K562 (cell line): ENCODE measurements at regions not wholly inside any gene's neighbourhood (a gene's known extent, or its start where the extent isn't known, plus 50 kb on each side); places are given as distances from the start of the nearest gene placed in this dataset.

ENCODE experiments used
- ATAC-seq: fragments of 200-7000 bp; cut with Tn5 transposase; 3 replicates; pipeline ENCODE4 v1.9.1; 2020; ENCODE audit warnings: moderate library complexity
- BruUV-seq: library from RNA; stranded (reverse); fragments of 400-500 nt; replicated peaks from 2 replicates; lab custom pipeline; 2021; lab: Mats Ljungman, UMichigan
- CTCF ChIA-PET: fragments of 300-600 bp; formaldehyde crosslinking; extraction: SDS; loops from one replicate; lab custom pipeline; 2021; ENCODE audit warnings: low intra/inter-chr PET ratio; lab: Yijun Ruan, JAX
- POLR2A ChIA-PET: fragments of 300-600, 350-650 bp; sonication (Branson Sonifier 250); formaldehyde crosslinking; extraction: SDS; loops from one replicate; lab custom pipeline; 2021; ENCODE audit warnings: antibody characterized with exemption, inconsistent platforms; lab: Yijun Ruan, JAX
- DNase-seq, 4 experiments: peaks; one replicate each; pipeline versions ENCODE4 v3.0.0 to v3.0.0-alpha.2; 2011 to 2018; ENCODE audit warnings: low spot score in 3 of 4, mixed read lengths in 3 of 4; ENCODE audit errors: extremely low read depth in 1 of 4
- FAIRE-seq: peaks from 2 replicates; lab custom pipeline; 2011; peaks lifted over from hg19 to GRCh38; lab: Jason Lieb, UNC
- H2AFZ ChIP-seq: 2 replicates; pipeline ENCODE4 v1.6.0; 2011; ENCODE audit warnings: low read depth, low read length, control low read depth, inconsistent platforms
- H3K27ac ChIP-seq: fragments of 200-600 bp; 3 replicates; pipeline ENCODE4 v1.8.0; 2011; ENCODE audit warnings: low read depth, mild to moderate bottlenecking, control low read depth, inconsistent platforms, low read length, moderate library complexity, mixed read lengths; ENCODE audit errors: extremely low read depth
- H3K27me3 ChIP-seq, 2 experiments: fragments of 300-600 bp in 1 of 2; 2 replicates in 1 of 2; 3 replicates in 1 of 2; pipeline versions ENCODE4 v1.6.0 to v1.8.0; 2011; ENCODE audit warnings: inconsistent platforms in 2 of 2, low read length in 2 of 2, mild to moderate bottlenecking in 1 of 2, mixed read lengths in 1 of 2, moderate library complexity in 1 of 2; ENCODE audit not compliant: control insufficient read depth in 2 of 2, insufficient read depth in 2 of 2
- H3K36me3 ChIP-seq: fragments of 300-600 bp; 3 replicates; pipeline ENCODE4 v1.8.0; 2011; ENCODE audit warnings: mild to moderate bottlenecking, low read length, inconsistent platforms; ENCODE audit not compliant: control insufficient read depth, insufficient read depth
- H3K4me1 ChIP-seq, 2 experiments: fragments of 200-600 bp in 1 of 2; replicated peaks in 1 of 2; 2 replicates in 1 of 2; 3 replicates in 1 of 2; pipeline versions ENCODE4 v1.5.1 to v1.8.0; 2011; ENCODE audit warnings: inconsistent platforms in 2 of 2, low read length in 2 of 2, mild to moderate bottlenecking in 1 of 2, mixed read lengths in 1 of 2, moderate library complexity in 1 of 2; ENCODE audit not compliant: control insufficient read depth in 2 of 2, insufficient read depth in 2 of 2
- H3K4me2 ChIP-seq: 2 replicates; pipeline ENCODE4 v1.6.1; 2011; ENCODE audit warnings: low read length, control low read depth, inconsistent platforms, mixed read lengths; ENCODE audit not compliant: insufficient read depth
- H3K4me3 ChIP-seq: fragments of 200-600 bp; sonication (generic), shearing (Covaris generic); 2 replicates; pipeline ENCODE4 v1.5.1; 2016; ENCODE audit warnings: control low read depth, inconsistent platforms
- H3K79me2 ChIP-seq: fragments of 200-600 bp; 3 replicates; pipeline ENCODE4 v1.8.0; 2011; ENCODE audit warnings: low read length, inconsistent platforms; ENCODE audit not compliant: control insufficient read depth, insufficient read depth
- H3K9ac ChIP-seq, 2 experiments: 2 replicates each; pipeline versions ENCODE4 v1.6.0 to v1.6.1; 2011; ENCODE audit warnings: low read depth in 2 of 2, low read length in 2 of 2, control low read depth in 1 of 2, inconsistent platforms in 1 of 2, mild to moderate bottlenecking in 1 of 2, mixed read lengths in 1 of 2; ENCODE audit not compliant: insufficient read depth in 1 of 2
- H3K9me1 ChIP-seq: one replicate; pipeline ENCODE4 v1.6.0; 2011; ENCODE audit warnings: inconsistent platforms, mild to moderate bottlenecking, low read length, moderate library complexity; ENCODE audit not compliant: control insufficient read depth, insufficient read depth
- H3K9me3 ChIP-seq: replicated peaks from 2 replicates; pipeline ENCODE4 v1.5.1; 2011; ENCODE audit warnings: low read depth, low read length, inconsistent platforms; ENCODE audit not compliant: control insufficient read depth, insufficient read depth
- H4K20me1 ChIP-seq: replicated peaks from 2 replicates; pipeline ENCODE4 v1.6.1; 2011; ENCODE audit warnings: low read length, inconsistent platforms, mixed read lengths; ENCODE audit not compliant: control insufficient read depth, insufficient read depth
- KLF10 ChIP-seq: fragments of 250-450 bp; sonication (Bioruptor Pico); IDR thresholded peaks from 2 replicates; pipeline ENCODE4 v1.6.1; 2021; ENCODE audit warnings: matching md5 sums
- RAD51 ChIP-seq: fragments of 450-650 bp; IDR thresholded peaks from 2 replicates; pipeline ENCODE4 v1.7.1; 2016; ENCODE audit warnings: low read depth, mild to moderate bottlenecking, borderline replicate concordance
- ZNF695 ChIP-seq: fragments of 450-650 bp; formaldehyde crosslinking; IDR thresholded peaks from 2 replicates; pipeline ENCODE4 v1.4.0; 2020; ENCODE audit warnings: mild to moderate bottlenecking, moderate library complexity
- ZNF696 ChIP-seq: fragments of 250-450 bp; sonication (Bioruptor Pico); conservative IDR thresholded peaks from 2 replicates; pipeline ENCODE4 v1.4.0; 2020; ENCODE audit warnings: mild to moderate bottlenecking, moderate library complexity
- WGBS: fragments of 100-300 bp; shearing (Covaris generic); methylation state at CpG from one replicate; pipeline ENCODE4 v1.1.6; 2016; ENCODE audit warnings: low coverage, mixed read lengths; ENCODE audit not compliant: insufficient coverage; ENCODE audit errors: missing lambda C conversion rate; 5-methylcytosine and 5-hydroxymethylcytosine counted together
- in situ Hi-C: fragments of 300-500 bp; cut with MboI; formaldehyde crosslinking; loops from 4 replicates; pipeline ENCODE4 v1.15.0; 2018; ENCODE audit warnings: inconsistent platforms, mixed read lengths
- intact Hi-C: fragments of 100-400 bp; cut with micrococcal nuclease; formaldehyde crosslinking; loops from 2 replicates; pipeline ENCODE4 v1.14.2; 2022
- TF ChIP-seq, protein P1 (sequence below): fragments of 250-450 bp; sonication (Bioruptor Pico); IDR thresholded peaks from 2 replicates; pipeline ENCODE4 v1.9.0; 2021; ENCODE audit warnings: mild to moderate bottlenecking
- TF ChIP-seq, protein P2 (sequence below), 2 experiments: fragments of 450-650 bp; IDR thresholded peaks; 2 replicates each; pipeline ENCODE4 v1.6.1; 2016
- TF ChIP-seq, protein P3 (sequence below): fragments of 250-450 bp; sonication (Bioruptor Pico); IDR thresholded peaks from 2 replicates; pipeline ENCODE4 v1.4.0; 2020; ENCODE audit warnings: borderline replicate concordance
- TF ChIP-seq, protein P4 (sequence below): fragments of 250-450 bp; sonication (Bioruptor Pico); IDR thresholded peaks from 2 replicates; pipeline ENCODE4 v1.8.0; 2022; ENCODE audit warnings: inconsistent platforms, mild to moderate bottlenecking, moderate library complexity, borderline replicate concordance

DNA sequence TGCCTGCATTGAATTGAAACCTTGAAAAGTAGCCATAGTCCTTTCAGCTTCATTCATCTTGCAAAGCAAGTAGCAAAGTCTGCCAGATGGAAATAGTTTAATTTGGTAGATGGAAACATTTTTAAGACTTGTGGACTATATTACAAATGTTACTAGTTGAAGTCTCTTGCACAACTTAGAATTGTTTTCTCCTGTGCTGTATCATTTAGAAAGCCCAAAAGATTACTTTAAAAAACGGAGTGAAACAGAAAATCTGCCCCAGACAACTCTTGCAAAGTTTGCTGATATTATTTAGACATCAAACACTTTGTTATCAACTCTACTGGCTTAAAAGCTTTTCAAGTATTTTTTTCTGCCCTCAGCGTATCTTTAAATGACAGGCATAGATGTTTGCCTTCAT, 335.0 kb downstream of the RPRM start:
- H4K20me1 ChIP-seq: no peaks in the 10 kb centered on the region
- no peak overlapping the region for H3K4me2 ChIP-seq
- intact Hi-C loops (no loop called here), in situ Hi-C loops (no loop called here)
- no peak overlapping the region for H3K27ac ChIP-seq
- 3% methylated on average over 2 of the region's 2 CpGs for WGBS
- DNase-seq (no peak), FAIRE-seq (no peak), ATAC-seq (no peak)
- BruUV-seq: no TSS peak
- H3K79me2 ChIP-seq: no peaks in the 10 kb centered on the region
- CTCF ChIA-PET: no interaction called here
- H3K9me3 ChIP-seq: no peaks in the 10 kb centered on the region
- no peaks in the 10 kb centered on the region for H3K27me3 ChIP-seq
- POLR2A ChIA-PET: no interaction called here
- no peak overlapping the region for H2AFZ ChIP-seq
- no peaks in the 10 kb centered on the region for H3K9me1 ChIP-seq
- H3K4me1 ChIP-seq: no peaks in the 10 kb centered on the region
- no peak overlapping the region for H3K9ac ChIP-seq
- H3K36me3 ChIP-seq: no peaks in the 10 kb centered on the region
- no peak overlapping the region for H3K4me3 ChIP-seq
- TF ChIP-seq, protein P1, sequence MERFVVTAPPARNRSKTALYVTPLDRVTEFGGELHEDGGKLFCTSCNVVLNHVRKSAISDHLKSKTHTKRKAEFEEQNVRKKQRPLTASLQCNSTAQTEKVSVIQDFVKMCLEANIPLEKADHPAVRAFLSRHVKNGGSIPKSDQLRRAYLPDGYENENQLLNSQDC (CRISPR knock-in tag): no peak
- TF ChIP-seq ZNF696 (CRISPR knock-in tag): no peak
- TF ChIP-seq, protein P2, sequence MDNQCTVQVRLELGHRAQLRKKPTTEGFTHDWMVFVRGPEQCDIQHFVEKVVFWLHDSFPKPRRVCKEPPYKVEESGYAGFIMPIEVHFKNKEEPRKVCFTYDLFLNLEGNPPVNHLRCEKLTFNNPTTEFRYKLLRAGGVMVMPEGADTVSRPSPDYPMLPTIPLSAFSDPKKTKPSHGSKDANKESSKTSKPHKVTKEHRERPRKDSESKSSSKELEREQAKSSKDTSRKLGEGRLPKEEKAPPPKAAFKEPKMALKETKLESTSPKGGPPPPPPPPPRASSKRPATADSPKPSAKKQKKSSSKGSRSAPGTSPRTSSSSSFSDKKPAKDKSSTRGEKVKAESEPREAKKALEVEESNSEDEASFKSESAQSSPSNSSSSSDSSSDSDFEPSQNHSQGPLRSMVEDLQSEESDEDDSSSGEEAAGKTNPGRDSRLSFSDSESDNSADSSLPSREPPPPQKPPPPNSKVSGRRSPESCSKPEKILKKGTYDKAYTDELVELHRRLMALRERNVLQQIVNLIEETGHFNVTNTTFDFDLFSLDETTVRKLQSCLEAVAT (IDR thresholded peaks at IDR 0.05): no peak
- TF ChIP-seq, protein P3, sequence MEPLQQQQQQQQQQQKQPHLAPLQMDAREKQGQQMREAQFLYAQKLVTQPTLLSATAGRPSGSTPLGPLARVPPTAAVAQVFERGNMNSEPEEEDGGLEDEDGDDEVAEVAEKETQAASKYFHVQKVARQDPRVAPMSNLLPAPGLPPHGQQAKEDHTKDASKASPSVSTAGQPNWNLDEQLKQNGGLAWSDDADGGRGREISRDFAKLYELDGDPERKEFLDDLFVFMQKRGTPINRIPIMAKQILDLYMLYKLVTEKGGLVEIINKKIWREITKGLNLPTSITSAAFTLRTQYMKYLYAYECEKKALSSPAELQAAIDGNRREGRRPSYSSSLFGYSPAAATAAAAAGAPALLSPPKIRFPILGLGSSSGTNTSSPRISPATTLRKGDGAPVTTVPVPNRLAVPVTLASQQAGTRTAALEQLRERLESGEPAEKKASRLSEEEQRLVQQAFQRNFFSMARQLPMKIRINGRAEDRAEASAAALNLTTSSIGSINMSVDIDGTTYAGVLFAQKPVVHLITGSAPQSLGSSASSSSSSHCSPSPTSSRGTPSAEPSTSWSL (CRISPR knock-in tag): no peak
- no peak for TF ChIP-seq KLF10 (CRISPR knock-in tag)
- no peak for TF ChIP-seq RAD51
- TF ChIP-seq ZNF695 (CRISPR knock-in tag): no peak
- TF ChIP-seq, protein P4, sequence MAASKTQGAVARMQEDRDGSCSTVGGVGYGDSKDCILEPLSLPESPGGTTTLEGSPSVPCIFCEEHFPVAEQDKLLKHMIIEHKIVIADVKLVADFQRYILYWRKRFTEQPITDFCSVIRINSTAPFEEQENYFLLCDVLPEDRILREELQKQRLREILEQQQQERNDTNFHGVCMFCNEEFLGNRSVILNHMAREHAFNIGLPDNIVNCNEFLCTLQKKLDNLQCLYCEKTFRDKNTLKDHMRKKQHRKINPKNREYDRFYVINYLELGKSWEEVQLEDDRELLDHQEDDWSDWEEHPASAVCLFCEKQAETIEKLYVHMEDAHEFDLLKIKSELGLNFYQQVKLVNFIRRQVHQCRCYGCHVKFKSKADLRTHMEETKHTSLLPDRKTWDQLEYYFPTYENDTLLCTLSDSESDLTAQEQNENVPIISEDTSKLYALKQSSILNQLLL (CRISPR knock-in tag): no peak
- TF ChIP-seq, all 486 proteins: peak for 0
